GM21390 (cell line): ENCODE measurements at regions not wholly inside any gene's neighbourhood (a gene's known extent, or its start where the extent isn't known, plus 50 kb on each side); places are given as distances from the start of the nearest gene placed in this dataset.
A peak's percentile ranks its signal among the peaks of the same experiment; 100 is the strongest.
"Not testable (repeated sequence)": the region's sequence is repeated elsewhere in the genome, so short reads cannot be mapped to it uniquely, and the experiment has no call there.

Source experiments
- ATAC-seq: cut with Tn5 transposase; IDR thresholded peaks from one replicate; pipeline ENCODE4 v1.9.1; 2021; ENCODE audit not compliant: unreplicated experiment

DNA sequence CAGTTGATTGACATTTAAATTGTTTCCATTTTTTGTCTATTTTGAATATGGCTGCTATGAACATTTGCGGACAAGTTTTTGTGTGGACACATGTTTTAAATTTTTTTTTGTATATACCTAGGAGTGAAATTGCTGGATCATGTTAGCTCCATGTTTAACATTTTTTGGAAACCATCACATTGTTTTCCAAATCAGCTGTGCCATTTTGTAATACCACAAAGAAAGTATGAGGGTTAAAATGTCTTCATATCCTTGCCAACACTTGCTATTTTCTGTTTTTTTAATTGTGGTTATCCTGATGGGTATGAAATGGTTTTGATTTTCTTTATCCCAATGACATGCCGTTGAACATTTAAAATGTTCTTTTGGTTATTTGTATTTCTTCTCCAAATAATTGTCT lies 52.1 kb downstream of the CARTPT start:
- ATAC-seq: no peak

DNA sequence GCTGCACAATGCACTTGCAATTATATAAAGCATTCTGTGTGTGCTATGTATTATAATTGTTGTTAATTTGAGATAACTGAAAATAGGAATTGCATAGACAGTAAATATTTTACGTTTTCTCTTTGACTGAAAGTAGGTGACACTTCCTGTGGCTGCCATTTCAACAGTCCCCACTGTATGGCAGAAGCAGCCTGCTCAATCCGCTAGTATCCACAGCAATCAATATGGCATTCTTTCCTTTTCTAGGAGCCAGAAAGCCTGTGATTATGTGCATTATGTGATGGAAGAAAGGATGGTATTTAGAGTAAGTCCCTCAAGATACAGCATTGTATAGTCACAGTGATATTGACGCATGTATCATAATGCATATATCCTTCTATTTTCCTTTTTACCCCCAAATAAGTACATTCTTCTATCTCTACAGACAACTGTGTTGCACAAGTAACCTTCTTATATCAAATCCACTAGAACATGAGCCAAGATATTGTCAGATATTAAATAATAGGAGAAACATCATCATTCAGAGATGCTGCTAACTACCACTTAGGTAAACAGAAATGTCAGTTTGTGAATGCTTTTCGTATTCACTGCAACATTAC lies 59.7 kb downstream of the CARTPT start:
- no peak for ATAC-seq

- no peak for ATAC-seq
Observed at GRCh38 chr5:71780597-71780996, 61.5 kb downstream of the CARTPT start.

GRCh38 chr5:71782393-71782770 lies 63.3 kb downstream of the CARTPT start:
- no peak for ATAC-seq

GRCh38 chr5:71782771-71783770 lies 64.0 kb downstream of the CARTPT start:
- ATAC-seq: peak; percentile 92

GRCh38 chr5:71783891-71784290 lies 64.8 kb downstream of the CARTPT start:
- no peak for ATAC-seq

GRCh38 chr5:71786337-71787055 lies 67.4 kb downstream of the CARTPT start:
- no peak for ATAC-seq

- no peak for ATAC-seq
Observed at GRCh38 chr5:71788794-71789193, 69.7 kb downstream of the CARTPT start.

DNA sequence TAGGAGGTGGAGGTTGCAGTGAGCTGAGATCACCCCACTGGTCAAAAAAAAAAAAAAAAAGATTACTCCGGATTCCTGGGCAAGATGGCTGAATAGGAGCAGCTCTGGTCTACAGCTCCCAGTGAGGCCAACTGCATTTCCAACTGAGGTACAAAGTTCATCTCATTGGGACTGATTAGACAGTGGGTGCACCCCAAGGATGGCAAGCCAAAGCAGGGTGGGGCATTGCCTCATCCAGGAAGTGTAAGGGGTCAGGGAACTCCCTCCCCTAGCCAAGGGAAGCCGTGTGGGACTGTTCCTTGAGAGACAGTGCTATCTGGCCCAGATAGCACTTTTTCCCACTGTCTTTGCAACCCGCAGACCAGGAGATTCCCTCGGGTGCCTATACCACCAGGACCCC lies 70.7 kb downstream of the CARTPT start:
- no peak for ATAC-seq

DNA sequence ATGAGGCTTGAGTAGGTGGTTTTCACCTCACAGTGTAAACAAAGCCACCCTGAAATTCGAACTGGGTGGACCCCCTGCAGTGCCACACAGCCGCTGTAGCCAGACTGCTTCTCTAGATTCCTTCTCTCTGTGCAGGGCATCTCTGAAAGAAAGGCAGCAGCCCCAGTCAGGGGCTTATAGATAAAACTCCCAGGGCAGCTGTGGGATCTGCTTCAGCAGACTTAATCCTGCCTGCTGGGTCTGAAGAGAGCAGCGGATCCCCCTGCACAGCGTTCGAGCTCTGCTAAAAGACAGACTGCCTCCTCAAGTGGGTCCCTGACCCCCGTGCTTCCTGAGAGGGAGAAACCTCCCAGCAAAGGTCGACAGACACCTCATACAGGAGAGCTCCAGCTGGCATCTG lies 71.4 kb downstream of the CARTPT start:
- no peak for ATAC-seq

DNA sequence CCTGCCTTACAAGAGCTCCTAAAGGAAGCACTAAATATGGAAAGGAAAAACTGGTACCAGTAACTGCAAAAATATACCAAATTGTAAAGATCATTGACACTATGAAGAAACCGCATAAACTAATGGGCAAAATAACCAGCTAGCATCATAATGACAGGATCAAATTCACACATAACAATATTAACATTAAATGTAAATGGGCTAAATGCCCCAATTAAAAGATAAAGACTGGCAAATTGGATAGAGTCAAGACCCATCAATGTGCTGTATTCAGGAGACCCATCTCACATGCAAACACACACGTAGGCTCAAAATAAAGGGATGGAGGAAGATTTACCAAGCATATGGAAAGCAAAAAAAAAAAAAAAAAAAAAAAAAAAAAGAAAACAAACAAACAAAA lies 73.0 kb downstream of the CARTPT start:
- ATAC-seq: not testable (repeated sequence)

DNA sequence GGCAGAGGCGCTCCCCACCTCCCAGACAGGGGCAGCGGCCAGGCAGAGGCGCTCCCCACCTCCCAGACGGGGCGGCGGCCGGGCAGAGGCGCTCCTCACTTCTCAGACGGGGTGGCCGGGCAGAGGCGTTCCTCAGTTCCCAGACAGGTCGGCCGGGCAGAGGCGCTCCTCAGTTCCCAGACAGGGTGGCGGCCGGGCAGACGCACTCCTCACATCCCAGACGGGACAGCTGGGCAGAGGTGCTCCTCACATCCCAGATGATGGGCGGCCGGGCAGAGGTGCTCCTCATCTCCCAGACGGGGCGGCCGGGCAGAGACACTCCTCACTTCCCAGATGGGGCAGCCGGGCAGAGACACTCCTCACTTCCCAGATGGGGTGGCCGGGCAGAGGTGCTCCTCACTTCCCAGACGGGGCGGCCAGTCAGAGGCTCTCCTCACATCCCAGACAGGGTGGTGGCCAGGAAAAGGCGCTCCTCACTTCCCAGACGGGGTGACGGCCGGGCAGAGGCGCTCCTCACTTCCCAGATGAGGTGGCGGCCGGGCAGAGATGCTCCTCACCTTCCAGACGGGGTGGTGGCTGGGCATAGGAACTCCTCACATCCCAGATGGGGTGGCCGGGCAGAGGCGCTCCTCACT lies 75.1 kb downstream of the CARTPT start:
- no peak for ATAC-seq

GRCh38 chr5:71802673-71803072 lies 83.6 kb downstream of the CARTPT start:
- ATAC-seq: no peak

DNA sequence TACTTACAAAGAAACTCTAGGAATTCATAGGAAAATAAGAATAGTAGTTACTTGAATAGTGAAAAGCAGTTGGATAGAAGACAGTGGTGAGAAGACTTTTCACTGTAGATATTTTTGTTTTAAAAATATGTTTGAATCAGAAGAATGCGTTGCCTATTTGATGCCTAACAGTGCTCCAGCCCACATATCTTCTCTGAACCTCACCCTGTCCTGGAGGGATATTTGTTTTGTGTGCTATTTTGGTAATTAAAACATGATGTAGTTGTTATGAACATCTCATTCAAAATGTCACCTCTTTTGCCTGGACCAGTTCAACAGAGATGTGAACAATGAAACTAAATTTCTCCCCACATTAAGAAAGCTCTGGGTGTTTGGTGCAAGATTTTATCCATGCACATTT lies 87.6 kb downstream of the CARTPT start:
- ATAC-seq: no peak

- ATAC-seq: no peak
Observed at GRCh38 chr5:71807909-71808308, 88.8 kb downstream of the CARTPT start.

- no peak for ATAC-seq
Observed at GRCh38 chr5:71809446-71809845, 90.4 kb downstream of the CARTPT start.

DNA sequence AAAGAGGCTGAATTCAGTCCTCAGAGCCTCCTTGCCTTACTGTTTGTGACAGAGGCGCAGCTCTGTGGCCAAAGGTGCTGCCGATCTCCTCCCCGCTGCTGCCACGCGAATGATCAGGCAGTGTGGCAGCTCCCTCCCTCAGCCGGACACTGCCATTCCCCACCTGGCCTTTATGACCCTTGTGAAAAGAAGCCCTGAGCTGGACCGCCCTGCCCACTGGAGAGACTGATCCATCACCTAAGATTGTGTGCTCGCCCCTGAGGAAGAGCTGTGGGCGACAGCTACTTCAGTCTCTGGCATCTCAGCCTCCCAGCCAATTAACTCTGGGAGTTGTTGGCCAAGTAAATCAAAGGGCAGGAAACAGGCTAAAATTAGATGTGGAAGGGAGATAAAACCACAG lies 90.9 kb downstream of the CARTPT start:
- no peak for ATAC-seq

DNA sequence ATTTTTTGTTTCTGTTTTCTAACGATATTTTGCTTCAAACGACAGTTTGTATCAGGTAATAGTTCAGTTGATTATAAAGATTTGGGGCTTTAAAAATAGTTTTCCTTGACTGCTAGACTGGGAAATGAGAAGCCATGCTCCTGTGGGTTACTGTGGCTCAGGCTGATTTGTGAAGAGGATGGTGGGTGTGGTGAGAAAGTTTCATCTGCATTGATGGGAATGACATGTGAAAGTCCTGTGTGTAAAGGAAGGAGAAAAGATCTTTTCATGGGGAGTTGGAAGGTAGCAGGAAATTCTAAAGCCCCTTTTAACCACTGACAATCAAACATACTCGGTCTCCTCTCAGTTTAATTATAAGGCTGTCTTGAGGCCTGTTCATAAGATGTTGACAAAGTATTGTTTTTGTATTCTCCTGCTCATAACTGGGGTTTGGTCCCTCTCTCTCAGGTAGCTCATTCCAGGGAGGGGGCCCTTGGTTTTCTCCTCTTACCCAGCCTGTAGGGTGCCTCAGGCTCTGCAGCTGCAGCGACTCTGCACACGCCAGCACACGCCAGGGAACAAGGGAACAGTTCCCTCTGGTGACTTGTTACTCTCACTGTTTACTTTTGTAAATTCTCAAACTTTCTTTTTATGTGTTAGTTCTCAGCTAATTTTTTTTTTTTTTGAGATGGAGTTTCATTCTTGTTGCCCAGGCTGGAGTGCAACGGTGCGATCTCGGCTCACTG lies 91.6 kb downstream of the CARTPT start:
- ATAC-seq: no peak

GRCh38 chr5:71811779-71812178 lies 92.7 kb downstream of the CARTPT start:
- no peak for ATAC-seq

- ATAC-seq: no peak
Observed at GRCh38 chr5:71816307-71816706, 97.2 kb downstream of the CARTPT start.

DNA sequence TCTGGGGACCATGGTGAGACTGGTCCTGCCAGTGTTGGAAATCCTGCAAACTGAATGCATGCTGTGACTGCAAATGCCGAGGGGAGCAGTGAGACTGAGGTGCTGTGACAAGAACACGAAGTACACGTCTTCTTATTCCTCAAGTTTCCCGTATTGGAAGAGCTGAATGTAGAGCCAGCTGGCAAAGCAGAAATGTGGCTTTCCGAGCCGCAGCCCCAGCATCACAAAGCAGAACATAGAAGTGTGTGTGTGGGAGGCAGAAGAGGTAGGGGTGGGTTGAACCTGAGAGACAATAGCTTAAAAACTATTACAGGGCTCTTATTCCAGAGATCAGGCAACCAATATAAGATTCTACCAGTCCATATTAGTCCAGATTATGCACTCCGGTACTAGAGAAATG lies 98.8 kb downstream of the CARTPT start:
- ATAC-seq: no peak
